Brain microvascular endothelial cell (primary cell): ENCODE measurements at regions not wholly inside any gene's neighbourhood (a gene's known extent, or its start where the extent isn't known, plus 50 kb on each side); places are given as distances from the start of the nearest gene placed in this dataset.
A peak's percentile ranks its signal among the peaks of the same experiment; 100 is the strongest.
"Not testable (repeated sequence)": the region's sequence is repeated elsewhere in the genome, so short reads cannot be mapped to it uniquely, and the experiment has no call there.

Experiments used
- DNase-seq: peaks from one replicate; pipeline ENCODE4 v3.0.0-alpha.2; 2020
- H3K27ac ChIP-seq: fragments of 250-450 bp; sonication (Bioruptor Pico); 2 replicates; pipeline ENCODE4 v1.5.1; 2020; ENCODE audit warnings: mild to moderate bottlenecking, moderate library complexity
- H3K27me3 ChIP-seq: fragments of 250-450 bp; sonication (Bioruptor Pico); replicated peaks from 2 replicates; pipeline ENCODE4 v1.5.1; 2020; ENCODE audit warnings: mild to moderate bottlenecking
- H3K36me3 ChIP-seq: fragments of 250-450 bp; sonication (Bioruptor Pico); replicated peaks from 2 replicates; pipeline ENCODE4 v1.5.1; 2020; ENCODE audit warnings: mild to moderate bottlenecking
- H3K4me3 ChIP-seq: 2 replicates; pipeline ENCODE4 v1.5.1; 2011; ENCODE audit warnings: low read depth, mild to moderate bottlenecking, control low read depth, low read length, moderate library complexity
- in situ Hi-C: cut with HindIII; loops from 2 replicates; pipeline ENCODE4 v1.10.0; 2017; ENCODE audit warnings: low sequenced_read_pairs, low pct_ligation_motif_present

DNA sequence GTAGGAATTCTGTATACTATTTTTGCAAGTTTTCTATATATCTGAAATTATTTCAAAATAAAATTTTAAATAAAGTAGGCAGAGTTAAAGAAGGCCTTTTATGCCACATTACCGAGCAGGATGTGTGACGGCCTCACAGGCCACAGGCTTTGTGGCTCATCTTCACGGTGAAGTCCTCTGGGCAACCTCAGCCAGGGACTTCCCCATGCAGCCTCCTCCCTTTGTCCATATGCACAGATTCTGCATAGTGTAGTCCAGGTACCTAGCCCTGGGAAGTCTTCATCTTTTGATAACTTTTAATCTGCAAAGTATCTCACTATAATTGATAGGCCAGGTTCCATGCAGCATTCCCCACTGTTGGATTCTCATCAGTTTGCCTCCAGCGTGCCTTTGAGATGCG is 62.8 kb downstream of the ARHGAP11B start:
- in situ Hi-C loops, H3K27ac ChIP-seq, H3K4me3 ChIP-seq, H3K27me3 ChIP-seq, H3K36me3 ChIP-seq, DNase-seq: not testable (repeated sequence)

DNA sequence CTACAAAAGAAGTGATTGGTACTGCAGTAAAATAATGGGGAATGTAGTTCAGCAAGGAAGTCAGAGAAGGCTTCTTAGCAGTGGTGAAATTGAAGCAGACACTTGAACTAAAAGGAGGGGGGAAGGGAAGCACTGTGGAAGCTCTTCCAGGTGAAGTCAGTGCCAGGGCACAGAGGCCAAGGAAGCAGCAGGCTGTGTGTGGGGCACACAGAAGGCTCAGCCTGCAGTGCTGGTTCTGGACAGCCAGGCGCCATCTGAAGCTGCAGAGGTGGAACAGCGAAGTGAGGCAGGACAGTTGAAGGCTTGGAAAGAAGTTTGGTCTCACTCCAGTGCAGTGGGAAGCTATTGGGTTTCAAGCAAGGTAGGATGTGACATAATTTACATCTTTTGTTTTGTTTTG is 64.2 kb downstream of the ARHGAP11B start:
- H3K36me3 ChIP-seq, in situ Hi-C loops, H3K27me3 ChIP-seq, H3K4me3 ChIP-seq, DNase-seq, H3K27ac ChIP-seq: not testable (repeated sequence)

DNA sequence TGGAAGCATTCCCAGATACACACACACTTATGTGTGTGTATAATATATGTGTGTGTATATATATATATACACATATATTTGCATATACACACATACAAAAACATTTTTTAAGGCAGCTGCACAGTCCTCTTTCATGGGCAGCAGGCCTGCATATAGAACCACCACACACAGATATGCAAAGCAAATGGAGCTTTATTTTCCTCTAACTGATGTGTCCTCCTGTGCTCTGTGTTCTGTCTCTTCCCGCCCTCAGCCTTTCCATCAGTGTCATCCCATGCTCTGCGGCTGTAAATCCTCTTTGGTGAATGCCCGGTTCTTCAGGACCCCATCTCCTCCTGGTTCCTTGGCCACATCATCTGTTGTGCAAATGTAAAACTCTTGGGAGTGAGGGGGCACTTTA is 69.9 kb downstream of the ARHGAP11B start:
- DNase-seq, H3K27ac ChIP-seq, H3K36me3 ChIP-seq, in situ Hi-C loops, H3K4me3 ChIP-seq, H3K27me3 ChIP-seq: not testable (repeated sequence)

DNA sequence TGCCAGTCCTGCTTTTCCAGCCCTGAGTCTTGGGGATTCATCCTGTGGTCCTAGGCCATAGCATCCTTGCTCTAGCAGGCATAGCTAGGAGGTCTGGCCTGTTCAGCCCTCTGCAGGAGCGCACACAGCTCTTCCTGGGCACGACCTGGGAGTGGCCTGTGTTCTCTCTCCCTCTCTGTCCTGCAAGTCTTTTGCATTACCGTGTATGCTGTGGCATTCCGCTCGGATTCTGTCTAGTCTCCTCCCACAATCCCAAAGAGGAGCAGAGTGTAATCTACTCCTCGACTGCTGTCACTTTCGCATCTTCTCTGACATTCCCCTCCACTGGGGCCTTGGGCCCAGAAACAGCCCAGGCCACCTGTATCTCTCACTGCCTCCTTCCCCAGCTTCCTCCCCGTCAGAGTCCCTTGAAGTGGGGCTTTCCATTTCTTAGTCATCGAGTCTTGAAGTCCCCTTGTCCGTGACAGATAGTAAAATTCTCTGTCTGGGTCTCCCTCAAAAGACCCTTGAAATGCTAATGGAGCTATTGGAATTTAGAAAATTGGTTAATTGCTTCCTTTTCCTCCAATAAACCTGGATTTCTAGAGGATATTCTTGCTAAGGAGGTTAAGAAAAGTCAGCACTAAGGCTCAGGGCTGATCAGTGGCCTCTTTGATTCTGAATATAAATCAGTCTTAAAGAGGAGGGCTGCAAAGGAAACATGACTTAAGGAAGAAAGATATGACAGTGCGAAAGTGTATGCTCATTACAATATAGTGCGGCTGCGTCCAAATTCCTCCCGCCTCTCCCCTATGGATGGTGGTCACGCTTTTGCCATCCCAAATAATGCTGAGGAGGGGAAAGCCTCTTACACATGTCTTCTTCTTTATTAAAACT is 70.7 kb downstream of the ARHGAP11B start:
- H3K27me3 ChIP-seq, in situ Hi-C loops, H3K36me3 ChIP-seq, H3K27ac ChIP-seq, H3K4me3 ChIP-seq, DNase-seq: not testable (repeated sequence)

DNA sequence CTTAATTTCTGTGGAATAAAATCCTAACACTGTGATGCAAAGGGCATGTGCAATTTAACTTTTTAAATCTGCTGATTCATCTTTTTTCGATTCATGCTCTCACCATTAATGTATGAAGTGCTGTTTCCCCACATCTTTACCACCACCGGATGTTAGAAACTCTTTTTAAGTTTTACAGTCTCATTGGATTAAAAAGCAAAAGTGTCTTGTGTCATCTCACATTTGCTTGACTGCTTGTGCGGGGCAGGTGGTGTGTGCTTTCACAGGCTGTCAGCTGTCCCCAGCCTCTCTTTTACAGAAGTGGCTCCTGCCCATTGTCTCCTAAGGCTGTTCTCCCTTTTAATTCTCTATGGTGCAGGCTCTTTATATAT is 71.4 kb downstream of the ARHGAP11B start:
- H3K27me3 ChIP-seq, in situ Hi-C loops, H3K27ac ChIP-seq, H3K4me3 ChIP-seq, DNase-seq, H3K36me3 ChIP-seq: not testable (repeated sequence)

DNA sequence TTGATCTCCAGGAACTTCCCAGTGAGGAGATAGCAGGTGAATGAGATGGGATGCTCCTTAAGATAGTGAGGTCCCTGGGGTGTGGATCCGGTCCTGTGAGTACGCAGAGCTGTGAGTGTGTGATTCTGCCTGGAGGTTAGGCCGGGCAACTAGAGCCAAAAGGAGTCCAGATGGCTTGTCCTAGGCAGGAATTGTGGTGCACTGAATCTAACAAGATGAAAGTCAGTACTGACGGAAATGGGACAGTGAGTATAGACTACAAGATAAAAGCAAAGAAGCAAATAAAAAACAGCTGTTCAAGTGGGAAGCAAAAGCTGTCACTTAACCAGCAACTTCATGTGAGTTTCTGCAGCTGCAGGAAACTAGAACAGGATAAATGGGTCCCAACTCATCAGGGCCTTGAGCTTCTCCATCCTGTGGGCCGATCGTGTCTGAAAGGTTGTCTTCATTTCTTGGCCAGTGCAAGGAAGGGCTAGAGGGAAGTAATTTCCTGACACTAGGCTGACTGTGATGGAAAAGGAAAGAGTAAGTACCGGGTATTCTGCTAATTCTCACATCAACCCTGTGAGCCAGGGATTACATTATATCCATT is 74.2 kb downstream of the ARHGAP11B start:
- DNase-seq, H3K36me3 ChIP-seq, H3K27ac ChIP-seq, H3K4me3 ChIP-seq, H3K27me3 ChIP-seq, in situ Hi-C loops: not testable (repeated sequence)

DNA sequence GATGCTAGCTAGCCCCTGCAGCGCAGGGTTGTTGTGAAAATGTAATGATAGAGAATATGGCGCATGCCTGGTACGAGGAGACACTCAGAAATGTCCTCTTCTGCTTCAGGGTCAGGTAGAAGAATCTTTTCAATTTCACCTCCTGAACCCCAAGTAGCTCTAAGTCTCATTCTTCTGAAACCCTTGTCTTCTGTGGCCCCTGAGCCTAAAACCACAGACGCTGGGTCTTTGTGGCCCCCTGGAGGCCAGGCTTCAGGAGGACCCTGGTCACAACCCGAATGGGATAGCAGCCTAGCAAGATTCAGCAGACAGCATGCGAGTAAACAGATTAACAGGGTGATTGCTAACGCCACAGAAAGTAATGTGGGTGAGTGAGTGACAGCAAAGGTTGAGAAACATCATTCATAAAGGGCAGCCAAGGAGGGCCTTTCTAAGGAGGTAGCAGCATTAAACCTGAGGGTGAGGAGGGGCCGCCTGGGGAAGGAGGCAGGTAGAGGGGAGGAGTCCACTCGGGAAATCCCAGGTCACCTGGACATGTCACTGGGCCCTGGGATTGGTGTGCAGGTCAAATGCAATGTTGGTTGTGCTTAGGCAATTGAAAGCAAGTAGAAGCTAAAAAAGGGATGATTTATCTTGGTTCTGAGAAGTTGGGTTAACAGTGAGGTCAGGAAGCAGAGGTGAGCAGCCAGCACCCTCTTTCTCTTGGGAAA is 82.2 kb downstream of the ARHGAP11B start:
- H3K36me3 ChIP-seq, DNase-seq, in situ Hi-C loops, H3K4me3 ChIP-seq, H3K27me3 ChIP-seq, H3K27ac ChIP-seq: not testable (repeated sequence)

DNA sequence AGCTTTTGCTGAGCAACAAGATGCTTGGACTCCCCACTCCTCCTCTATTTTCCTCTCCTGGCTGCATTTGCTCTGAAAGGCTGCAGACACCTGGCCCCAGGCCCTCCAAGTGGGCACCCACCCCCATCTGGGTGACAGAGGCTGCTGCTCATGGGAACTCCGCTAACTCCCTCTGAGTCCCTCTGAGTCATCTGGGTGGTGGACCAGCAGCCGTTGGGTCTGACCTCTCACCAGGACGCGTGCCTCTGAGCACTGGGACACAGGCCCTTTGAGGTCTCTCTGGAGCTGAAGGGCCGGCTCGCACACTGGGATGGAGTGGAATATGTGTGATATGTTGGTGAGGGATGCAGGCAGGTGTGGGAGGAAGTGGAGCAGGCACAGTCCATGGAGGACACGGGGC is 82.9 kb downstream of the ARHGAP11B start:
- H3K27me3 ChIP-seq, H3K36me3 ChIP-seq, H3K4me3 ChIP-seq, H3K27ac ChIP-seq, in situ Hi-C loops: not testable (repeated sequence)
- peak; percentile 9 for DNase-seq

DNA sequence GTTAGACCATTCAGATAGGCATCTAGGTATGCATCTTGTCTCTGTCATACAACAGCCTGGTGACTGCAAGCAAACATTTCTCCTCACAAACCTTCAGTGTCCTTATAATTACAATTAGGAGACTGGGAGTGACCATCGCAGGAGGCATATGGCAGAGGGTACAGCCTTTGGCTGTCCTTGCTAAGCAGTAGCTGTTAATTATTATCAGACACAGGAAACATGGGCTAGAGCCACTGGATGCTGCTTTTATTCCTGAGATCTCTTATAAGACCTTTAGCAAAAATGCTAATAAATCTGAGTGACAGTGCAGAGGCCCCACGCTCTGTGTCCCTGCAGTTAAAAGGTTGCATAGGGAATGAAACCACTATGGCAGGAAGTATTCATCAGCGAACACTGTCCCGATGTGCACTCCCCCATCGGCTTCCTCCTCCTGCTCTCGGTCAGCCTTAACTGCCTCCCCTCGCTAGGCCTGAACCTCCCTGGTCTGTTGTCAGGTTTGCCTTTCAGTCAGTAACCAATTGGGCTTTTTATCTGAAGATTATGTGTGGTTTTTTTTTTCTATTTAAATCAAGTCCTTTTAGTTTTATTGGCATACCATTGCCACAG is 92.2 kb downstream of the ARHGAP11B start:
- in situ Hi-C loops, H3K27ac ChIP-seq, H3K36me3 ChIP-seq, H3K4me3 ChIP-seq, DNase-seq, H3K27me3 ChIP-seq: not testable (repeated sequence)

DNA sequence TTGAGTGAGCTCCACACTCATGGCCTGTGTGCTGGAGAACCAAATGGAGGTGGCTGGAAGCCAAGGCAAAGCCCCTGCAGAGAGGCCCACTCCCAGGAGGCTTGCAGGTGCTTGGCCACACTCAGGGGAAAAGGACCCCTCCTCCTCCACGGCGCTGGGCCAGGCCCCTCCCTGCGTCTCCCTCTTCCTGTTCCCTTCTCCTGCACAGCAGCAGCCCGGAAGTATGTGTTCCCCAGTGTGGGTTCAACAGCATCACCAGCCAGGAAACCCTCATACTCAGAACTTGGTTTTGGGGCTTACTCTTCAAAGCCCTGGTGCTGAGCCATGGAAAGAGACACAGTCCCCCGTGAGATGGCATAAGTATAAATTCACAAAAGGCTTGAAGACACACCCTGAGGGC is 93.4 kb downstream of the ARHGAP11B start:
- H3K36me3 ChIP-seq, in situ Hi-C loops, DNase-seq, H3K27me3 ChIP-seq, H3K27ac ChIP-seq, H3K4me3 ChIP-seq: not testable (repeated sequence)

DNA sequence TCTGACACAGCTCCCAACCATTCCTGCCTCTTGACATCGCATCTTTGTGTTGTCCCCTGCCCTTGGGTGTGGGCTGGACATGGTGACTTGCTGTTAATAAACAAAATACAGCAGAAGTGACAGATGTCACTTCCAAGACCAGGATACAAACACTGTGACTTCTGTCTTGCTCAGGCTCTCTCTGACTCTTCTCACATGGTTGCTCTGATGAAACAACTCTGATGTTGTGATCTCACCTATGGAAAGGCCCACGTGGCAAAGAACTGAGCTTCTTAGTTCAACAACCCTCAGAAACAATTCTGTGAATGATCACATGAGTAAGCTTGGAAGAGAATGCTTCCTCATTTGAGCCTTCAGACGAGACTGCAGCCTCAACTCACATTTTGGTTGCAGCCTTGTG is 94.9 kb downstream of the ARHGAP11B start:
- H3K36me3 ChIP-seq, H3K27me3 ChIP-seq, H3K4me3 ChIP-seq, H3K27ac ChIP-seq, in situ Hi-C loops, DNase-seq: not testable (repeated sequence)

DNA sequence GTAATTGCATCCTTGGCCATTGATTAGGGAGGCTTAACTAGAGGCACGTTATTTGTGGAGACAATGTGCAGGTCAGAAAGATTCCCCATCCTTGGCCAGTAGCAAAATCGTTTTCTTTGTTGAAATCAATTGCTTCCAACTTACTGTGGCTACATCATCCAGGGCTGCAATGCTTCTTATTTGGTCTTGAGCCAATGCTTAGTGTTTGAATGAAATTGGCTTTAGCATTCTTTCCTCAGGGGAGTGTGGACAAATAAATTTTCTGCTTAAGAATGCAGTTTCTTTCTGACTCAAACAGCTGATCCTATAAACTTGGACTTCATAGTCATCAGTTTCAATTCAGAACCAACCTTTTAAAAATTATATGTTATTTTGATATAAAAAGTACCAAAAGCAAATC is 95.6 kb downstream of the ARHGAP11B start:
- H3K36me3 ChIP-seq, H3K27me3 ChIP-seq, H3K27ac ChIP-seq, DNase-seq, in situ Hi-C loops, H3K4me3 ChIP-seq: not testable (repeated sequence)

DNA sequence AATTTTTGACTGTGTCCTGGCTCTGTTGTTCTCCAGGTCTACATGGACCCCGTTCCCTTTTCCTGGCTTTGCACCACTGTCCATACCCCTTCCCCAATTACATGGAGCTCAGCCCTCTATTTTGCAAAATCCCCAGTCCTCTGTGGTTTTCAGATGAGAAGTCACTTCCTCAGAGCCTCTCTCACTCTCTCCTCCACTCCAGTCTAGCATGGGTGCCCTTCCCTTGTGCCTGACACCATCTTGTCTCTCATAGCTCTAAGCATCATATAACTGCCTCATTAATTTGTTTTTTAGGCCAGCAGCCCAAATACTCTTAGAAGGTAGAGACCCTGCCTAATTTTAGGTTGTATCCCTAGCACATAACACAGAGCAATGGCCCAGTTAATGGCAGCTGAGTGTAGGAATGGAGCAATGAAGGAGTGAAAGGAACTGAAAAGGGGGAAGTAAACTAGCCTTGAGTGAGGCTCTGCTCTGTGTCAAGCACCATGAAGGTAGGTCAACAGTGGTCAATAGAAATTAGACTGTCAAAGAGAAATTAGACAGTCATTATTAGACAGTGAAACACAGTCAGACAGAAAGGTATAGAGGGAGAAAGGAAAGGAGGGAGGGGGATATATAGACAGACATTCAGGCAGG is 97.7 kb downstream of the ARHGAP11B start:
- in situ Hi-C loops, H3K27me3 ChIP-seq, H3K36me3 ChIP-seq, H3K27ac ChIP-seq, H3K4me3 ChIP-seq, DNase-seq: not testable (repeated sequence)
